Endometrium (tissue), 2 donors: ENCODE measurements at regions not wholly inside any gene's neighbourhood (a gene's known extent, or its start where the extent isn't known, plus 50 kb on each side); places are given as distances from the start of the nearest gene placed in this dataset.

Experiments used
- FAIRE-seq: peaks from 2 replicates; lab custom pipeline; 2012; peaks lifted over from hg19 to GRCh38; lab: Jason Lieb, UNC
- donor health status: control.
- donor health status: control.

DNA sequence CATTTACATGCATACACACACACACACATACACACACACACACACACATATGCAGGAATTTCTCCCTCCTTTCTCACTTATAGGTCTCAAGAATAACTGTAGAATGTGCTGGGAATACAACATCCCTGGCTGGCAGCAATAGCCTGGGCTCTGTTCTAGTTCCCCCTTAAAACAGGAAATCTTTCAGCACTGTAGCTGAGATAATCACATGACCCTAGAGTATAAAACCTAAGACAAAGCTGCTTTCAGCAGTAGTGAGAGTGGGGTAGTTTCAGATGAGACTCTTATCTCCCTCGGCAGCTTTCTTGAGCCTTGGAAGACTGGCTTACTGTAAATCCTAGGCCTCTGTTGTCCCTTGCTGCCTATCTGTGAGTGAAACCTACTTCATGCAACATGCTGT, 137.4 kb upstream of the AKR1E2 start:
- no peak for FAIRE-seq

DNA sequence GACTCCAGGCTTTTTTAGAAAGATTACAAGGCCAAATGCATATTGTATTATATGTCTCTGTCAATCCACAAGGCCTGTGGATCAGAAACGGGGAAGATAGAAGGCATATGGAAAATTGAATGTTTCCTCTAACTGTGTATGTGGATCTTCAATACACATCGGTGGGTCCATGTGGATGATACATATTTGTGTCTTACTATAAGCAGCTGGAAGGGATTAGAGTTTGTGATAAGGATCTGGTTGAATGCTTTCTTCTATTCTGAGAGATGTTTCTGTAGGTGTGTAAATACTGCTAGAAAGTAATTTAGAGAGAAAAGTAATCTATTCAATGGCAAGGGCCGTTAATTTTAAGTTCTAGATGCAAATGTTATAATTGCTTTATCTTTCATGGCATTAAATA, 137.8 kb upstream of the AKR1E2 start:
- no peak for FAIRE-seq

DNA sequence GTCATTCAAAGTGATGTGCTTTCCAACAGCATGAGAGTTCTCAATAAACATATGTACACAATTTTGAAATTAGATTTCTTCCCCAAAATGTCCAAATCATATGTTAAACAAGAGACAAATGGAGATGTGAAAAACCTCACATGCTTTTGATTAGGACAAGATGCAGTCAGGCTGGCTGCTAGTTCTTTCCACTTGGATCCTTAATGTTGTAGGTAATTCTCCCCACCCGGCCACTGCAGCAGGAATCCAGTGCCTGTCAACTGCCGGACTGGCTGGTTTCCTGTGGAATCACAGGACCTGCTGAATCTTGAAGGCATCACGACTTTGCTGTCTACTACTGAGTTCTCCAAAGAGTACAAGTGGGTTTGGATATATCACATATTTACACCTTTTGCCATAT, 138.6 kb upstream of the AKR1E2 start:
- no peak for FAIRE-seq

DNA sequence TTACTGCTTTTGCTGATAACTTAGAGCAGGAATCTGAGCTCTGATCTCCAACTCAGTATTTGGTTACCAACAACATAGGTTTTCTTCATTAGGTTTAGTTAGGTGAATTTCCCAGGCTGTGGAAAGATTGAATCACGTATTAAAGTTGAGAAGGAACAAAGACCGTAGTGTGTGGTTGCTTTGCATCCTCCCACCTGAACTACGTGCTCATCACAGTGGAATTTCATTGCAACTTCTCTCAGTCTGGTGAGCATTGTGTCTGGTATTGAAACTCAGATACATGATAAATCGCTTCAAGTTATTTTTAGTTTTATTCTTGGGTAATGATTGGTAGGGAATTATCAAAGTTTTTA, 139.4 kb upstream of the AKR1E2 start:
- FAIRE-seq = no peak

DNA sequence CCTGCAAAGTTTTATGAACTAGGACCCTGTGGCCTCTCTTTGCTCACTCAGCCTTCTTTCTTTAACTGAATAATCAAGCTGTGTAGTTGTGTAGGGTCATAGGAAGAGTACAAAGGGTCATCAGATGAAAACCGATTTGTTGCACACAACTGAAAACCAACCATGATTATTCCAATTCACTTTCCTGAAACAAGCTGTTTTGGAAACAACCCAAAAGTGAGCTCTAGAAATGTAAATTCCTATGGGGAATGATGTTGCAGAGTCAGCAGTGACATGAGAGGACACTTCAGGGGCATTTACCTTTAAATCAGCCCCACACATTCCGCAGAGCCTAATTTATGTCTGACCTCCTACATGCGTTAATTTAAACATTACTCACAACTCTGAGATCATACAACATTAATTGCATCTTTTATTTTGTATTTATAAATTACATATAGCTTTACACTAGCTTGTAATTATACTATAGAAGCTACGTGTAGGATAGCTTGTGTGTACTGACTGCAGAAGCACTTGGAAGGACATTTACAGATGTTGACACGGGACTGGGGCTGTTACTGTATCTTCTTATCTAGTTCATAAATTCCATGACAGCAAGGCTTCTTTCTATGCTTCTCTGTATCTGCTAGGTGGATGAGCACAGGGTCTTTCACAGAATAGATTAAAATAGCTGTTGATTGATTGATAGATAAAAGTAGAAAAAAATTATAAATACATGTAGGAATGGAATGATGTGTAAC, 139.9 kb upstream of the AKR1E2 start:
- FAIRE-seq = no peak

DNA sequence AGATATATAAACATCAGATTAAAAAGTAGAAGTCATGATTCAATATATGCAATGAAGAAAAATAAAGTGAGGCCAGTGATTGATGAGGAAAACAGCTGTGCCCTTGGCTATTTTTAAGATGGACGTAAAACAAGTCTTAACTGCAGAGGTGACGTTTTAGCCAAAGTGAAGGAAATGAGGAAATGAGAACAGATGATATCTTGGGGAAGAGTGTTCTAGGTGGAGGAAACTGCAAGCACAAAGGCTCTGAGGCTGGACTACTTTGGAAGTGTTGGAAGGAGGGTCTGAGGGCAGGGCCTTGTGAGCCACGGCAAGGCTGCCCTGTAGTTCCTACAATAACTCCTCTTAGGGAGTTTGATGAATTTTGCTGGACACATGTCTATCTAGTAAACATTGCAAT, 140.5 kb upstream of the AKR1E2 start:
- FAIRE-seq = no peak

DNA sequence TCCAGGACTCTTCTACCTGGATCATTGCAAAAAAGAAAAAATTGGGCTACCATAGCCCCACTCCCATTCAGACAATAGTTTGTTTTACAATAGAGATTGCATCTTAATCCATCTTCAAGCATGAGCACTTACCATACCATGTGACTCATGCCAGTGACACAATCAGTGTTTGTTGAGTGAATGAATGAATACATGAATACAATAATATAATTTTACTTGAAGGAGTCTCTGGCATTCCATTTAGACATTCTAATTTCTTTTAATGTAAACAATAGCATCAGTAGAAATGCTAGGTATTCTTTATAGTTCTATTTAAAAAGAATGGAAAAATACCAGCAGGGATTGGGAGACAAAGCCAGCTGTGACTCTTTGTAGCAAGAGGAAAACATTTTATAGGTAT, 141.6 kb upstream of the AKR1E2 start:
- no peak for FAIRE-seq

DNA sequence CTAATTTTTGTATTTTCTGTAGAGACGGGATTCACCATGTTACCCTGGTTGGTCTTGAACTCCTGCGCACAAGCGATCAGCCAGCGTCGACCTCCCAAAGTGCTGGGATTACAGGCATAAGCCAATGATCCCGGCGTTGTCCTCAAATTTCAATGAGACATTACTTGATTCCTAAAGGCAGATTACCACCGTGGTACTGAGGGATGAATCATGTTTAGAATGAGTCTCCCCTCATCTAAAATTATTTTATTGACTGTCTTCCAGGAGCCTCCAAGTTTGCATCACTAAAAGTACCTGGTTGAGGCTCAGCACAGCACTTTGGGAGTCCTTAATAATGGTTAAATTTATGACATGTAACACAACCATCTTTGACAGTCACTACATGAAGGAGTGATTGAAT, 142.2 kb upstream of the AKR1E2 start:
- no peak for FAIRE-seq

DNA sequence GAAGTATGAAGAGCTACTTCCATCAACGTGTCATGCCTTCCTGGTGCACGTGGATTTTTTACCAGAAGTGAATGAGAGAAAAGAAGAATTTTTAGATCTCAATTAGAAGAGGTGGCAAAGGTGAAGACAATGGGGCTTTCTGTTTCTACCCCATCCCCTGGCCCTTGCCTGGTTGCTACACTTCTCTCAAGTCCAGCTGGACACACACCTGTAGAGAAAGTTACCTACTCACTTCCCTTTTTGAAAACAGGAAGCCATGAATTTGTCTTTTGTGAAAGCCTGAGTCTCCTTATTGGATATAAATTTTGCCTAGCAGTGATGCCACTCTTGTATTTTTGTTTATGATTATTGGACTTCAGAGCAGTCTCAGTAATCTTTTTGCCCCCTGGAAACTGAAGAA, 142.9 kb upstream of the AKR1E2 start:
- no peak for FAIRE-seq

DNA sequence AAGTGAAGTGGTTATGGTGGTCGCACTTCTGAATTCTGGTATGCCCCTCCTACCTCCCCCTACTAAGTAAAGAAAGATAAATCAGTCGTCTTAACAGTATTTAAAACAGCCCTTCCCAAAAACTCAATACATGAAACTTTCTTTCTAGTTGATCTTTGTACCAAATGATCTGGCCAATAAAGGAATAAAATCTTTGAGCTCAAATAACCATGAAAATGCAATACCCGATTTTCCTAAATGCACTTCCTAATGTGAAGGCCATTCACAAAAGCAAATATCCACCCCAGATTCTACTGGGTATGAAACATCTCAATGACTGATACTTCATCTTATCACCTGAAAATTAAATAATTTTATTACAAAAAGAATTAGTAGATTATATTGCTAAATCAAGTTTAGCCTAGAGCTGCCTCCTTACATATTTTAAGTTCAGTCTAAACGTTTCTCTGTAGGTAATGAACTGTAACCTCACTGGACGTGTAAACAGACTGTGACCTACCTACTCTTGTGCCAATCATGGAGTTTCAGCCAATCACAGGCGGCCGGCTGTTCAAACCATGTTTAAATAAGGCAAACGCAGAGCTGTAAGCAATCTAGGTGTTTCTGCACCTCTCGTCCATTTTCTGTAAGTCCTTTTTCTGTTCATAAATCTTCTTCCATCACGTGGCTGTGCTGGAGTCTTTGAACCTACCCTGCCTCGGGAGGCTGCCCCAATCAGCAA, 146.9 kb upstream of the AKR1E2 start:
- no peak for FAIRE-seq

DNA sequence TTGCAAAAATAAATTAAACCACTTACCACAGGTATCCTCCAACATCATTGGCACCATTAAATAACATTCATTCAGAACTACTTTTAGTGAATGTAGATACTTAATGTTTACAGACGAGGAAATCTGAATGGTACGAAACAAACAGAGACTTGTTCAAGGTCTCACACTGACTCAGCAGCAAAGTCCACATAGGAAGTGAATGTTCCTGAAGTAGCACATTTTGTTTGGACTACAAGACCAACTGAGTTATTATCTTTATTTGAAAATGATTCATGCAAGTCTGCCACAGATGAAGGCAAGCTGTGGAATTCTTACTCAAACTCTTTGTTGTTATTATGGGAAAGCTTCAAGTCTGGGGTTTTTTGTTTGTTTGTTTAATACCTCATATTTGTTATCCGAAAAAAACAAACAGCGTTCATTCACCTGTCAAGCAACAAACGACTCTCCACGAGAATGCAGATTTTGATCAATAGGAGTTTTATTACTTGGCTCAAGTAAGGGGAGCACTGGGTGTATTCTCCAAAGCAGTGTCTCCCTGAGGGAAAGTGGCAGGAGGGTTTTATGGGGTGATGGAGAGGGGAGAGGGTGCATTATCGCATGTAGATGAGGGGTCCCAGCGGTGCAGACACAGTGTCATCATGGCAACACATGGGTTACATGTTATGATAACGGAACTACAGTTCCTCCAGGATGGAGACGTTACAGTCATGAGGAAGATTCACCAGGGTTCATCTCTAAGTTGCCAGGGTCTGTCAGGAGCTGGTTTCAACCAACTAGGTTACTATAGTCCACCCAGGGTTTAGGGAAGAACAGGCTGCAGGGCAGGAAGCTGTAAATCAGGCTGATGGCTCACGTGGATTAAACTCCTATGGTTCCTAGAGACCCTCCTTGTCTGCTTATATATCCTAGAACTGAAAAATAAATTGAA, 147.7 kb upstream of the AKR1E2 start:
- no peak for FAIRE-seq

DNA sequence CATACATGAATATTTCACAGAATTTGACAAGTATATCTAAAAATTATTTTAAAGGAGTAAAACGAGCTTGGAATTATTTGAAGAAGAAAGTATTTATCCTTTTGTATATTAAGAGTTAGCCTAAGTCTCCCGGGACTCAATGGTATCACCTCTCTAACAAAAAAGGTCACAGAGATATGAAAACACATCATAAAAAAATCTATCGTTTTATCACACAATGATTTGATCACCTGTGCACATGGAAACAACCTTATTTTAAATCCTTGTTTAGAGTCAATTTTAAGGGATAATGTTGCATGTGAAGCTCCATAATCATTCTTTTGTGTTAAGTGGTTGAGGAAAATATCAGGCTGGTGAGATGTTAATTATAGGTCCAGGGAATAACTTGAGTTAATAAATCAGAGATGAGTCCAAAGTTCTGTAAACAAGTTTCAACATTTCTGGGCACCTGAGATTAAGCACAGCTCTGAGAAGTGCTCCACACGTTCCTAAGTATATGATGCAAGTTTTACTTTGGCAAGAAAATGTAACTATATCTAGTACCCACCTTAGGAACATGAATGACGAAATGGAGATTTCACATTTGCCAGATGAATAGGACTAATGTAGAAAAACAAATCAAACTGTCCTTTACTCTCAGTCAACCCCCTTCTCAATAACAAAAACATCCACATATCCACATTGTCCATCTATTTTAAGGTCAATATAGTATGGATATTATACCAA, 148.5 kb upstream of the AKR1E2 start:
- no peak for FAIRE-seq

DNA sequence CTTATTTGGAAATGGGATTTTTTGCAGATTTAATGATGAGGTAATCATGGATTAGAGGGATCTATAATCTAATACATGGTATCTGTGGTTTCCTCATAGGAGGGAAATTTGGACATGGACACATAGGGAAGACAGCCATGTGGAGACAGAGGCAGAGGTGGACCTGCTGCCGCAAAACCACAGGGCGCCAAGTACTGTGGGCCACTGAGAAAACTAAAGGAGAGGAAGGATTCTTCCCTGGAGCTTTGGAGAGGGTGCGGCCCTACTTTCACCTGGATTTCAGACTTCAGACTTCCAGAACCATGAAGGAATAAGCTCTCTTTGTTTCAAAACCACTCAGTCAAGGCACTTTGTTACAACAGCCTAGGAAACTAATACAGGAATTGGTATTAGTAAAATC, 149.4 kb upstream of the AKR1E2 start:
- FAIRE-seq = no peak

DNA sequence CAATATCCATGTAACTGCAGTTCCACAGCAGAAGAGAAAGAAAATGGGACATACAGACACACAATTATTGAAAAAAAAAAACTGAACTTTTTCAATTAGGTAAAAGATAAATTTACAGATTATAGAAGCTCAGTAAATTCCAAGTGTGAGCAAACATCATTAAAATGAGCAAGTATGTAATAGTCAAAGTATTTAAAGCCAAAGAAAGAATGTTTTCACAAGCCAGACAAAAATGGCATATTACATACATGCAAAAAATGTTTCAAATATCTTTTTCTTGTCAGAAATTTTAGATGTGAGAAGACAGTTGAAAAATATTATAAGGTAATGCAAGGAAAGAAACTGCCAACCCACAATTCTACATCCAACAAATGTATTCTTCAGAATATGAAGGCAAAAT, 150.2 kb upstream of the AKR1E2 start:
- no peak for FAIRE-seq

DNA sequence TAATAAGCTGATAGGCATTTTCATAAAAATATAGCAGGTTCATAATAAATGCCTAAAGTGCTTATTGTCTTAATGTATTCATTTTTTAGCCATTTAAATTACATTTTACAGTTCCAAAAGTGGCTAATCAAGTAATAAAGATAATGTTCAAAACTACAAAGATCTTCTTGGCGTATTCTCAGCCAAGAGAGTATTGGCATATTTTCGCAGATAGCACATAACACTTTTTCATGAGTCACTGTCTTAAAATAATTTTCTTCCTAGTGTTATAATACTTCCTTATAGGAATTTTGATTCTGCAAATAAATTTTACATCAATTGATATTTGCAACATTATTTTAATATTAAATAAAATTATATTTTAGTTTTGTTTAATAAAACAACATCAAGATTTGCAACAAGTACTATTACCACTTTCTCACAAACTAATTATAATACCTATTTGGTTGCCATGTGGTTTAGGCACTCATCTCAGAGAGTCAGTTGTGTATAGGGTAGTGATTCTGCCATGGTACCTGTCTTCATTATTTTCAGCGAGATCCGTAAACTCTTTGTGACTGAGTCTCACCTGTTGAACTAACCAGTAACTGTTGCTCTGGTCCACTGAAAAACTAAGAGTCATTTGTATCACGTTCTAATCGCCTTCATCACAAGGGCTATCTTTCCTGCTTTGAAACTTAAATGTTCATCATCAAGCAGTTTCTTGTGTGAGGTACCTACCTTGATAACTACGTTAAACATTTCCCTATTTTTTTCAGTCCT, 152.5 kb upstream of the AKR1E2 start:
- FAIRE-seq = no peak

DNA sequence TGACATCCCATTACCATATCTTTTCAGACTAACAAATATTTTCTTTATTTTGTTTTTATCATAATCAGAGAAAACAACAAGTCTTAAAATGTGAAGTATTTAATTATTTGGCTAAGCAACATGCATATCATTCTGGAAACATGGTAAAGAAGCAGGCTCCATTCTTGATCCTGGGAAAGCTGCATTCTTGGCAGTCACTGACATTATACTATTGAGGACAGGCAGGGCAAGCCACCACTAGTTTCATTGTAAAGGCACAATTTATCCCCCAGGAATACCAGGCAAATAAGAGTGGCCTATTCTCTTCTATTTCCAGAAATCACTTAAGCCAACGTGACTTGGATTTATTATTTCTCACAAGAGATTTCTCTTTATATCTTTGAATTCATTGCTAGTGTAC, 153.8 kb upstream of the AKR1E2 start:
- FAIRE-seq = no peak

DNA sequence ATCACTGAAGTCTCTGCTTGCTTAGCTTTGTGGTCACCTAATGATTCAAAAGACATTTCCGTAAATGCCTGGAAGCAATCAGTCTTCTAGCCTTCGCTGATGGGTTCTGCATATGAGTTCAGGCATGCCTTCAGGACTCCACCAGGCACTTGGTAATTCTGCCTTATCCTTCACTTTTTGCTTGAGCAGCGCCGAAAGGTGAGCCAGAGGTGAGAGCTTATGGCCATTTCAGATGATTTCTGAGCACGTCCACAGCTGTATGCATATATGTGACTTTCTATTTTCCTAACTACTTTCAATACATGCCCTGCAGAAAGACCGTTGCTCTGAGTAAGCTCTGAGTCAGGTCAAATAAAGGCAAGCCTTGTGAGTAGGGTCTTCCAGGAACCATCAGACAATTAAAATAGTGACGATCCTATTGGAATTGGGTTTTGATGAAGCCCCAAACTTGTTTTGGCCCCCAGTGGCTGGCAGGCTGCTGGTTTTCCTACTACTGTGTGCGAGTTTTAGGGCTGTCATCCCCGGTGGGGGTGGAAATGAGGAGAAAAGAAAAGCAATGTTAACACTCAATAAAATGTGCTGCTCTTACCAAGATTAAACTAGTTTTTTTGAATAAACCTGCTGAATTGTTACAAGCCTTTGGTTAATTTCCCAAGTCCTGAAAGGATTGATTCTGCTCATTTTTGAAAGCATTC, 154.4 kb upstream of the AKR1E2 start:
- no peak for FAIRE-seq

DNA sequence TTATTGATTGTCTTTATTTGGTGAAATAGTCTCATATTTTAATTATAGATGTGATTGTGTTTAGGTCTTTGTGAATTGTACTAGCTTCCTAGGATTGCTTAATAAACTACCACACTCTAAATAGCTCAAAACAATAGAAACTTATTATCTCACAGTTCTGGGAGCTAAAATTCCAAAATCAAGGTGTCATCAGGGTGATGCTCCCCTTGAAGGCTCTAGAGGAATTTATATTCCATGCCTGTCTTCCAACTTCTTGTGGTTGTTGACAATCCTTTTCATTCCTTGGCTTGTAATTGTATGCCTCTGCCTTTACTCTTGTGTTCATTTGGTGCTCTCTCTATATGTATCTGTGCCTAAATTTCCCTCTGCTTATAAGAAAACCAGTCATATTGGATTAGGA, 155.3 kb upstream of the AKR1E2 start:
- FAIRE-seq = no peak

DNA sequence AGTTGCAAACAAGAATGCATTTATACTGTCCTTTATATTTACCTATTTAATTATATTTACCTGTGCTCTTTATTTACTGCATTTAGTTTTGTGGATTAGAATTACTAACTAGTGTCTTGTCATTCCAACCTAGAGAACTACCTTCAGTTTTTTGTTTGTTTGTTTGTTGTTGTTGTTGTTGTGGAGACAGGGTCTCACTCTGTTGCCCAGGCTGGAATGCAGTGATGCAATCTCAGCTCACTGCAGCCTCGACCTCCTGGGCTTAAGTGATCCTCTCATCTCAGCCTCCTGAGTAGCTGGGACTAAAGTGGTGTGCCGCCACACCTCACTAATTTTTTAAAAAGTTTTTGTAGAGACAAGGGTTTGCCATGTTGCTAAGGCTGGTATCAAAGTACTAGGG, 156.4 kb upstream of the AKR1E2 start:
- no peak for FAIRE-seq

DNA sequence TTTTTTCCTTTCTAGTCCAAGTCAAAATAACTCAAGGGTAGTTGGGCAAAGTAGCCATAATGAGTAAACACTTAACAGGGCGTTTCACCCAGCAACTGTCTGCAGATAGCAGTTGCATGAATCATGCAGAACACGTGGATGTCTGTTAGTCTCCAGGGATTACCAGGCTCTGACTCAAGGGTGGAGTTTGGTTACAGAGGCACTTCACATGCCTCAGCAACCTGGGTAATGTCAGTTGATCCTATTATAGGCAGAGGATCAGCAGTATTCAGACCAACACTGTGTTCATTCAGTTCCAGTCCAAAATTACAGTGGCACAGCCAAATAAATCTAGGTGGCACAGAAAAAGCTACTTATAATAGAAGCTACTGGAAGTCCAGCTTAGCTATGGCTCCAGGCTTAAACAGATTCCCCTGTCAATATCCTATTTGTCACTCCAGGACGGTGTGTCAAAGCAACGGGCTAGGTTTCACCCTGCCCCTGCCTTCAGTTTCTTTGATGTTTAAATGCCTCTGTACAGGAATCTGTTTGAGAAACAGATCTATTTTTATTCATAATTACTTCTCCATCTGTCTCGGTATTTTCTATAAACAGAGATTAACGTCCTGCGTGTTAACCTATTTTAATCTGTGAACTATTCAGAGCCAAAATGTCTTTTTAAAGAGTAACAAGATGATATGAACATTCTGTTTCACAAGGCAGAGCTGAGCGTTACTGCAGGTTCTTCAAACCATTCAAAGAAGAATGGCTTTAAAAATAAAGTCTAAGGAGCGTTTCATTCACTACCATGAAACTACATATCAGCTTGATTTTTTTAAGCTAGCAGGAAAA, 162.6 kb upstream of the AKR1E2 start:
- FAIRE-seq = peak; percentile 67
